Caco-2 (cell line): ENCODE measurements at regions not wholly inside any gene's neighbourhood (a gene's known extent, or its start where the extent isn't known, plus 50 kb on each side); places are given as distances from the start of the nearest gene placed in this dataset.

Source experiments
- BruUV-seq: library from RNA; stranded (reverse); fragments of 400-500 nt; replicated peaks from 2 replicates; lab custom pipeline; 2021; lab: Mats Ljungman, UMichigan
- CTCF ChIA-PET: fragments of 300-600 bp; sonication (Branson Sonifier 250); formaldehyde crosslinking; loops from one replicate; lab custom pipeline; 2022; ENCODE audit warnings: antibody characterized with exemption; lab: Charles Lee
- POLR2A ChIA-PET: fragments of 300-600 bp; sonication (Branson Sonifier 250); formaldehyde crosslinking; loops from one replicate; lab custom pipeline; 2022; ENCODE audit warnings: antibody characterized with exemption; lab: Charles Lee
- DNase-seq, 2 experiments: peaks; one replicate each; pipeline versions ENCODE4 v3.0.0 to v3.0.0-alpha.2; 2020 to 2022
- H3K27me3 ChIP-seq: replicated peaks from 2 replicates; pipeline ENCODE4 v1.6.0; 2011; ENCODE audit warnings: low read length; ENCODE audit not compliant: control insufficient read depth, insufficient read depth
- H3K36me3 ChIP-seq: 2 replicates; pipeline ENCODE4 v1.5.1; 2011; ENCODE audit warnings: low read length; ENCODE audit not compliant: control insufficient read depth, insufficient read depth
- H3K4me1 ChIP-seq: fragments of 250-450 bp; sonication (Bioruptor Pico); 2 replicates; pipeline ENCODE4 v1.5.1; 2020; ENCODE audit warnings: mild to moderate bottlenecking
- H3K4me3 ChIP-seq: 2 replicates; pipeline ENCODE4 v1.5.1; 2011; ENCODE audit warnings: low read depth, mild to moderate bottlenecking, control low read depth, low read length
- H3K9me3 ChIP-seq: fragments of 250-450 bp; sonication (Bioruptor Pico); 2 replicates; pipeline ENCODE4 v1.5.1; 2020; ENCODE audit warnings: mild to moderate bottlenecking, moderate library complexity
- H3K27ac Mint-ChIP-seq: one replicate; pipeline ENCODE4 v1.8.0; 2022; ENCODE audit warnings: mixed read lengths; ENCODE audit not compliant: unreplicated experiment
- H3K27me3 Mint-ChIP-seq: one replicate; pipeline ENCODE4 v1.8.0; 2022; ENCODE audit warnings: mixed read lengths; ENCODE audit not compliant: insufficient read depth, unreplicated experiment
- H3K36me3 Mint-ChIP-seq: one replicate; pipeline ENCODE4 v1.8.0; 2022; ENCODE audit warnings: mild to moderate bottlenecking, mixed read lengths; ENCODE audit not compliant: insufficient read depth, unreplicated experiment
- H3K4me1 Mint-ChIP-seq: one replicate; pipeline ENCODE4 v1.8.0; 2022; ENCODE audit warnings: low read depth, mixed read lengths; ENCODE audit not compliant: unreplicated experiment
- H3K4me3 Mint-ChIP-seq: one replicate; pipeline ENCODE4 v1.8.0; 2022; ENCODE audit warnings: mild to moderate bottlenecking, moderate library complexity, mixed read lengths; ENCODE audit not compliant: unreplicated experiment
- H3K9me3 Mint-ChIP-seq: one replicate; pipeline ENCODE4 v1.8.0; 2022; ENCODE audit warnings: mixed read lengths; ENCODE audit not compliant: unreplicated experiment
- CTCF ChIP-seq, 2 experiments: fragments of 200-600 bp in 1 of 2; IDR thresholded peaks; 1 replicate in 1 of 2; 2 replicates in 1 of 2; pipeline versions ENCODE4 v1.5.1 to v1.8.0; 2011 to 2022; ENCODE audit warnings: antibody characterized with exemption in 1 of 2, control low read depth in 1 of 2, inconsistent platforms in 1 of 2, low read depth in 1 of 2, low read length in 1 of 2, mild to moderate bottlenecking in 1 of 2, moderate library complexity in 1 of 2; ENCODE audit not compliant: insufficient read depth in 1 of 2, severe bottlenecking in 1 of 2, unreplicated experiment in 1 of 2
- intact Hi-C: fragments of 100-400 bp; cut with micrococcal nuclease; formaldehyde crosslinking; loops from one replicate; pipeline ENCODE4 v1.10.0; 2022; ENCODE audit not compliant: unreplicated experiment

DNA sequence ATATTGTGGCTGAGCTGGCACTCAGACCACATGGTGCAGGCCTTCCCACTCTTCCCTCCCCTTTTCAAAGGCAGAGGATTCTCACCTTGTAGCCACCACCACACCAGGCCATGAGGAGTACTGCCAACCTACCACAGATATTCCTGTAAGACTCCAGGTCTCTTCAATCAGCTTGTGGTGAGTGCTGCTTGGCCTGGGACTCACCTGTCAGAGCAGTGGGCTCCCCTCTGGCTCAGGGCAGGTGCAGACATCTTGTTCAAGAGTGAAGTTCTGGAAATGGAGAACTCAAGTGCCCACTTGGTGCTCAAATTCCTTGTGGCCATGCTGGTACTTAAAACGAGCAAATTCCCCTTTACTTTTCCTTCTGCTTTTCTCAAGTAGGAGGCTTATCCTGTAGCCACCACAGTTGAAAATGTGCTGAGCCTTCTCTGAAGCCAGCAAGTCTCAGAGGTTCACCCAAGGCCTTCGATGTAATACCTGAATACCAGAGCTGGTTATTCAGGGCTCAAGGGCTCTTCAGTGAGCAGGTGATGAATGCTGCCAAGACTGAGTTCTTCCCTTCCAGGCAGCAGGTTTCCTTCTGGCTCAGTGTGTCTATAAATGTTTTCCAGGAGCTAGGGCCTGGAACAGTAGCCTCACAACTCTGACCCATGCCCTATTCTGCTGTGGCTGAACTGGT lies 212.9 kb downstream of the TEX13C start:
- H3K4me1 Mint-ChIP-seq = no peaks in the 10 kb centered on the region

DNA sequence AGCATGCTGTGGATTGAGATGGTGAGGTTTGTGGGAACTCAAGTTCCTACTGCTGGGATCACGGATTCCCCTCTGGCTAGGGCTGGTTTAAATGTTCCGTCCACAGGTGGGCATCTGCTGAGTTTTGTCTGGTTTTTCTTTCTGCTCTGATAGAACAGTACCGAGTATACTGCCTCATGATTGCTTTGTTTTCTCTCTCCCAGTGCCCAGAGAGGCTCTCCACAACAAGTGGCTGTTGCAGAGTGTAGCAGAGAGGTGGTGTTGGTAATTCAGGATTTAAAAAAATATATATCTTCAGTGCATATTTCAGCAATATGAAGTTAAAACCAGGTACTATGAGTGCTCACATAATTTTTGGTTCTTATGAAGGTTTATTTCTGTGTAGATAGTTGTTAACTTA lies 213.7 kb downstream of the TEX13C start:
- Histone ChIP-seq H3K27me3 (no peaks in the 10 kb centered on the region), H3K36me3 (no peaks in the 10 kb centered on the region), H3K9me3 (no peaks in the 10 kb centered on the region), H3K4me1 (no peaks in the 10 kb centered on the region), H3K4me3 (no peak overlapping the region)
- Mint-ChIP-seq H3K36me3 (no peaks in the 10 kb centered on the region), H3K9me3 (no peaks in the 10 kb centered on the region), H3K4me1 (no peaks in the 10 kb centered on the region), H3K27me3 (no peaks in the 10 kb centered on the region), H3K4me3 (no peak overlapping the region), H3K27ac (no peak overlapping the region)
- POLR2A ChIA-PET = no interaction called here
- TF ChIP-seq CTCF (IDR thresholded peaks at IDR 0.05; ENCODE audit: insufficient read depth in 1 of 2, low read depth in 1 of 2, low read length in 1 of 2, severe bottlenecking in 1 of 2, unreplicated experiment in 1 of 2) = no peak
- DNase-seq = no peak
- BruUV-seq = no TSS peak
- intact Hi-C loops = no loop called here
- CTCF ChIA-PET = no interaction called here

More for the DNA sequence above, 212.9 kb downstream of the TEX13C start:
- ChIA-PET CTCF (no interaction called here), POLR2A (no interaction called here)
- no peak for DNase-seq
- intact Hi-C loops = no loop called here
- no peaks in the 10 kb centered on the region for H3K27me3 Mint-ChIP-seq
- H3K36me3 Mint-ChIP-seq = no peaks in the 10 kb centered on the region
- Histone ChIP-seq H3K36me3 (no peaks in the 10 kb centered on the region), H3K9me3 (no peaks in the 10 kb centered on the region), H3K4me3 (no peak overlapping the region), H3K4me1 (no peaks in the 10 kb centered on the region), H3K27me3 (no peaks in the 10 kb centered on the region)
- no TSS peak for BruUV-seq
- H3K27ac Mint-ChIP-seq = no peak overlapping the region
- no peak overlapping the region for H3K4me3 Mint-ChIP-seq
- no peaks in the 10 kb centered on the region for H3K9me3 Mint-ChIP-seq
- no peak for TF ChIP-seq CTCF (IDR thresholded peaks at IDR 0.05; ENCODE audit: insufficient read depth in 1 of 2, low read depth in 1 of 2, low read length in 1 of 2, severe bottlenecking in 1 of 2, unreplicated experiment in 1 of 2)

DNA sequence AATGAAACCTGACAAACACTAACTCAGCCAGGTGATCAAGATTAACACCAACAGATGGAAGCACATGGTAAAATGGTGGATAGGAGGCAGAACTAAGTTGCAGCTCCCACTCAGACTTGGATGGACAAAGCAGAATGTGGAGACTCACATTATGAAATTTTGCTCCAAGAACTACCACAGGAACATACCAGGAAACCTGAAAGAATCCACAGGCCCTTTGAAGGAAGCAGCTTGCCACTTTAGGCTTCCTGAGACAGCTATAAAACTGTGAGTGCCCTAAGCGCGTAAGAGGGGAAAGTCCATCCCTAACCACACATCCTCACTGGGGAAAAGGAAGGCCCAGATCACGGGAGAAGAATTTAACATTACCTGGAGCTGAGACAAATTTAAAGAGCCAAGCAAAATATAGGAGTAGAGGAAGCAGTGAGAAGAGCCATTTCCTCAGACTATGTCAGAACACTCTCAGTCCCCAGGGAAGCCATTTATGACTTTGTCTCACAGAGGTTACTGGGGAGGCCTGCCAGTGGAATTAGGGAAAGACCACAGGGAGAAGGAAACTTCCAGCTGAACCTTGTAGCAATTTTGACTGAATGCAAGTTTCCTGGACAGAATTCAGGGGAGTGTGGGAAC lies 224.5 kb downstream of the TEX13C start:
- Mint-ChIP-seq H3K27me3 (no peaks in the 10 kb centered on the region), H3K4me1 (no peaks in the 10 kb centered on the region), H3K27ac (no peak overlapping the region), H3K9me3 (no peaks in the 10 kb centered on the region), H3K4me3 (no peak overlapping the region), H3K36me3 (no peaks in the 10 kb centered on the region)
- intact Hi-C loops = no loop called here
- Histone ChIP-seq H3K9me3 (no peaks in the 10 kb centered on the region), H3K36me3 (no peaks in the 10 kb centered on the region), H3K4me3 (no peak overlapping the region), H3K27me3 (no peaks in the 10 kb centered on the region), H3K4me1 (no peaks in the 10 kb centered on the region)
- ChIA-PET POLR2A (no interaction called here), CTCF (no interaction called here)
- TF ChIP-seq CTCF (IDR thresholded peaks at IDR 0.05; ENCODE audit: insufficient read depth in 1 of 2, low read depth in 1 of 2, low read length in 1 of 2, severe bottlenecking in 1 of 2, unreplicated experiment in 1 of 2) = no peak
- no TSS peak for BruUV-seq
- no peak for DNase-seq
